Epithelial cell of esophagus (primary cell): ENCODE measurements at regions not wholly inside any gene's neighbourhood (a gene's known extent, or its start where the extent isn't known, plus 50 kb on each side); places are given as distances from the start of the nearest gene placed in this dataset.

Experiments used
- DNase-seq: peaks from one replicate; pipeline ENCODE4 v3.0.0; 2010; ENCODE audit warnings: low read depth
- H3K4me3 ChIP-seq: 2 replicates; pipeline ENCODE4 v1.5.1; 2011; ENCODE audit warnings: mild to moderate bottlenecking, low read length, control low read depth
- CTCF ChIP-seq: IDR thresholded peaks from 2 replicates; pipeline ENCODE4 v1.5.1; 2011; ENCODE audit warnings: low read depth, mild to moderate bottlenecking, low read length, control low read depth, inconsistent platforms; ENCODE audit not compliant: insufficient read depth; ENCODE audit errors: missing control alignments

- H3K4me3 ChIP-seq, result no peak overlapping the region
- no peak for TF ChIP-seq CTCF
- DNase-seq, result peak; percentile 68
Measured at GRCh38 chr2:145598434-145598833, 1078.5 kb upstream of the ZEB2 start.

GRCh38 chr2:145597809-145598208 lies 1077.9 kb upstream of the ZEB2 start:
- DNase-seq, result peak; percentile 19
- TF ChIP-seq CTCF, result no peak

GRCh38 chr2:145597006-145597405 lies 1077.1 kb upstream of the ZEB2 start:
- TF ChIP-seq CTCF, result no peak
- H3K4me3 ChIP-seq, result no peak overlapping the region

More at GRCh38 chr2:145597809-145598208, 1077.9 kb upstream of the ZEB2 start:
- no peak overlapping the region for H3K4me3 ChIP-seq

GRCh38 chr2:145596416-145596815 lies 1076.5 kb upstream of the ZEB2 start:
- TF ChIP-seq CTCF, result no peak
- H3K4me3 ChIP-seq, result no peak overlapping the region
- no peak for DNase-seq

More at GRCh38 chr2:145597006-145597405, 1077.1 kb upstream of the ZEB2 start:
- peak; percentile 23 for DNase-seq

GRCh38 chr2:145595296-145595695 lies 1075.4 kb upstream of the ZEB2 start:
- TF ChIP-seq CTCF, result no peak
- H3K4me3 ChIP-seq, result no peak overlapping the region
- peak; percentile 18 for DNase-seq

GRCh38 chr2:145593991-145594614 lies 1074.2 kb upstream of the ZEB2 start:
- TF ChIP-seq CTCF, result peak; percentile 34
- H3K4me3 ChIP-seq, result no peak overlapping the region
- DNase-seq, result peak; percentile 91

GRCh38 chr2:145593280-145593679 lies 1073.4 kb upstream of the ZEB2 start:
- no peak for TF ChIP-seq CTCF
- DNase-seq, result no peak
- no peak overlapping the region for H3K4me3 ChIP-seq
